Endothelial cell (in vitro differentiated cells): ENCODE measurements at regions not wholly inside any gene's neighbourhood (a gene's known extent, or its start where the extent isn't known, plus 50 kb on each side); places are given as distances from the start of the nearest gene placed in this dataset.

Experiments used
- DNase-seq: peaks from one replicate; pipeline ENCODE4 v3.0.0; 2021; ENCODE audit warnings: low spot score
- H3K27ac Mint-ChIP-seq: one replicate; pipeline ENCODE4 v1.8.0; 2021; ENCODE audit warnings: mixed read lengths, inconsistent platforms; ENCODE audit not compliant: unreplicated experiment
- H3K27me3 Mint-ChIP-seq: one replicate; pipeline ENCODE4 v1.8.0; 2021; ENCODE audit warnings: mild to moderate bottlenecking, moderate library complexity, mixed read lengths, inconsistent platforms; ENCODE audit not compliant: unreplicated experiment
- H3K36me3 Mint-ChIP-seq: one replicate; pipeline ENCODE4 v1.8.0; 2021; ENCODE audit warnings: mild to moderate bottlenecking, low read depth, mixed read lengths, inconsistent platforms; ENCODE audit not compliant: unreplicated experiment
- H3K4me1 Mint-ChIP-seq: one replicate; pipeline ENCODE4 v1.8.0; 2021; ENCODE audit warnings: mild to moderate bottlenecking, mixed read lengths, inconsistent platforms; ENCODE audit not compliant: unreplicated experiment
- H3K4me3 Mint-ChIP-seq: one replicate; pipeline ENCODE4 v1.8.0; 2021; ENCODE audit warnings: mild to moderate bottlenecking, mixed read lengths, inconsistent platforms; ENCODE audit not compliant: unreplicated experiment
- H3K9me3 Mint-ChIP-seq: one replicate; pipeline ENCODE4 v1.8.0; 2021; ENCODE audit warnings: mixed read lengths, inconsistent platforms; ENCODE audit not compliant: unreplicated experiment
- CTCF ChIP-seq: fragments of 200-600 bp; sonication (generic); IDR thresholded peaks from one replicate; pipeline ENCODE4 v1.5.0; 2021; ENCODE audit warnings: antibody characterized with exemption; ENCODE audit not compliant: unreplicated experiment

DNA sequence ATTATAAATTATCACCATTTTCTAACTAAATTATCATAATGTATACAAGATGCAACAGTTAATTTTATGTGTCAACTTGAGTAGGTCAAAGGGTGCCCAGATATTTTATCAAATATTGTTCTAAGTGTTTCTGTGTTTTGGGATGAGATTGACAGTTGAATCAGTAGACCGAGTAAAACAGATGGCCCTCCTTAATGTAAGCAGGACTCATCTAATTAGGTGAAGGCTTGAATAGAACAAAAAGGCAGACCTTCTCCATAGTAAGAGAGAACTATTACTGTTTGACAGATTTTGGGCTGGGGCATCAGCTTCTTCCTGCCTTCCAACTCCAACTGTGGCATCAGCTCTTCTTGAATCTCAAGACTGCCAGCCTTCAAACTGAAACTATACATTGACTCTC lies 185.8 kb downstream of the TRAM1L1 start:
- Mint-ChIP-seq H3K36me3 (no peaks in the 10 kb centered on the region), H3K27me3 (no peaks in the 10 kb centered on the region), H3K9me3 (no peaks in the 10 kb centered on the region), H3K4me3 (no peak overlapping the region), H3K27ac (no peak overlapping the region), H3K4me1 (no peaks in the 10 kb centered on the region)
- no peak for TF ChIP-seq CTCF
- no peak for DNase-seq

DNA sequence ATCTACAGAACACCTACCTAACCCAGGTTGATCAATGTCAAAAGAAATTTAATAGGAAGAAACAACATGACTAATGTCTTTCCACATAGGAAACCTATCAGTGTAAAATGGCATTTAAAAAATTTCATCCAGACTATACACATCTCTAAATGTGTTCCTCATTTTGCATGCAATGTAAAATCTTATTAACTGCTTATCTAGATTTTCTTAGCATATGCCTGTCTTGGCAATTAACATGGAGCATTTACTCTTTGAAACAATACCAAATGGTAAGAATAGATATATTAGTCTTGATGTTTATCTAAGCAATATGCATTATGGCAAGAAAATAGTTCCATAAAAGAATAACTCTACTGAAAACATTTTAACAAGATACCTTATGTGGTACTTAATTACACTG lies 199.8 kb downstream of the TRAM1L1 start:
- Mint-ChIP-seq H3K4me3 (no peak overlapping the region), H3K36me3 (no peaks in the 10 kb centered on the region), H3K4me1 (no peaks in the 10 kb centered on the region), H3K27ac (no peak overlapping the region), H3K27me3 (no peaks in the 10 kb centered on the region), H3K9me3 (no peaks in the 10 kb centered on the region)
- DNase-seq: no peak
- no peak for TF ChIP-seq CTCF

GRCh38 chr4:116882503-116882902 lies 202.9 kb downstream of the TRAM1L1 start:
- H3K36me3 Mint-ChIP-seq: no peaks in the 10 kb centered on the region
- TF ChIP-seq CTCF: no peak
- H3K27me3 Mint-ChIP-seq: no peaks in the 10 kb centered on the region
- H3K4me3 Mint-ChIP-seq: no peak overlapping the region
- H3K9me3 Mint-ChIP-seq: no peaks in the 10 kb centered on the region
- no peak for DNase-seq
- H3K27ac Mint-ChIP-seq: no peak overlapping the region
- H3K4me1 Mint-ChIP-seq: no peaks in the 10 kb centered on the region

DNA sequence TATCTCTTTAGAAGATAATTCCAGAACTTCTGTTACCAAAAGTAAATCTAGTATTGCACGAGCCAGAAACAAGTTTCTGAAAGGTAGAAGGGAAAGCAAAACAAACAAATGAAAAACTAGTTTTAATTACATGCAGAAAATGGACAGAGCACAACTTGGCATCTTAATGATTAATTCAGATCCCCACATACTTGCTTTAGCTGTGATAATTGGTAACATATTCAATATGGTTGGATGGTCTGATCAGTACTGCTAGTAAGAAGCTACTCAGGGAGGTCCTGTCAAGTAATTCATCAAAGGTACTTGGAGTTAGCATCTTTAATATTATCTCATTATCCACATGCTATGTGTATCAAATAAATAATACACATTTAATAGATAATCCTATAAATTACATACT lies 204.3 kb downstream of the TRAM1L1 start:
- Mint-ChIP-seq H3K36me3 (no peaks in the 10 kb centered on the region), H3K4me3 (no peak overlapping the region), H3K4me1 (no peaks in the 10 kb centered on the region), H3K27ac (no peak overlapping the region), H3K9me3 (no peaks in the 10 kb centered on the region), H3K27me3 (no peaks in the 10 kb centered on the region)
- no peak for DNase-seq
- no peak for TF ChIP-seq CTCF

DNA sequence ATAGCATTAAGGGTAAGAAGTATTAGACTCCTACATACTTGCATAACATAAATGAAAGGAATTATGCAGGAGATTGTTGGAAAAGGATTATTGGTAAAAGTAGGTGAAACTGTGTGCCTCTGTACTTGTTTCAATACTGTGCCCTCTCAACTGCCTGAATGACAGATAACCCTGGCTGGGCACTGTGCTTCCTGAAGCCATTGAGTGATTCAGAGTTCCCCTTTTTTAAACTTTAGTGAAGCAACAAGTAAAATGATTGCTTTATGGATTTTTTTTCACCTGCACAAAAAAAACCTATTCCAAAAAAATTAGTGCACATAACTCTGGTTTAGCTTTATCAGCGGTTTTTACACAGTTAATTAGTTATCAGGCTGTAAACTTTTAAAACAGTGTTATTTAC lies 204.8 kb downstream of the TRAM1L1 start:
- Mint-ChIP-seq H3K36me3 (no peaks in the 10 kb centered on the region), H3K4me3 (no peak overlapping the region), H3K4me1 (no peaks in the 10 kb centered on the region), H3K27ac (no peak overlapping the region), H3K27me3 (no peaks in the 10 kb centered on the region), H3K9me3 (no peaks in the 10 kb centered on the region)
- no peak for TF ChIP-seq CTCF
- DNase-seq: no peak
